Prostate gland (tissue), 2 donors: ENCODE measurements at regions not wholly inside any gene's neighbourhood (a gene's known extent, or its start where the extent isn't known, plus 50 kb on each side); places are given as distances from the start of the nearest gene placed in this dataset.

ENCODE experiments used
- DNase-seq: peaks from one replicate; pipeline ENCODE4 v3.0.0-alpha.2; 2019; ENCODE audit warnings: low spot score
- H3K27ac ChIP-seq, 2 donors: fragments of 200-600 bp; sonication (generic); 2 replicates each; pipeline ENCODE4 v1.5.1; 2017 to 2019
- H3K27me3 ChIP-seq: fragments of 200-600 bp; sonication (generic); replicated peaks from 2 replicates; pipeline ENCODE4 v1.5.1; 2019; ENCODE audit not compliant: insufficient read depth
- H3K36me3 ChIP-seq, 2 donors: fragments of 200-600 bp; sonication (generic); 1 replicate in 1 of 2; 2 replicates in 1 of 2; pipeline versions ENCODE4 v1.5.1 to v1.8.1; 2017 to 2019
- H3K4me1 ChIP-seq: fragments of 200-600 bp; sonication (generic); replicated peaks from 2 replicates; pipeline ENCODE4 v1.5.1; 2019
- H3K4me3 ChIP-seq, 2 donors: fragments of 200-600 bp; sonication (generic); 2 replicates each; pipeline ENCODE4 v1.5.1; 2017 to 2019
- H3K9me3 ChIP-seq: fragments of 200-600 bp; sonication (generic); 2 replicates; pipeline ENCODE4 v1.5.1; 2017
- POLR2A ChIP-seq: fragments of 450-650 bp; IDR thresholded peaks from one replicate; pipeline ENCODE4 v1.6.1; 2016; ENCODE audit warnings: antibody characterized with exemption, mild to moderate bottlenecking
- POLR2AphosphoS5 ChIP-seq: sonication (generic); formaldehyde crosslinking; IDR thresholded peaks from one replicate; pipeline ENCODE4 v1.6.1; 2017; ENCODE audit warnings: antibody characterized with exemption
- WGBS: methylation state at CpG from one replicate; pipeline ENCODE4 v1.1.5; 2018; 5-methylcytosine and 5-hydroxymethylcytosine counted together
- intact Hi-C: fragments of 100-400 bp; cut with DNase I; formaldehyde crosslinking; loops from one replicate; pipeline ENCODE4 v1.14.2; 2022
- TF ChIP-seq, protein P1 (sequence below), 4 experiments: fragments of 200-600 bp in 2 of 4; fragments of 450-650 bp in 2 of 4; sonication (generic) in 2 of 4; IDR thresholded peaks; 1 replicate in 3 of 4; 2 replicates in 1 of 4; pipeline ENCODE4 v1.5.1; 2016 to 2019; ENCODE audit warnings: antibody characterized with exemption in 4 of 4, mild to moderate bottlenecking in 2 of 4, moderate library complexity in 2 of 4

DNA sequence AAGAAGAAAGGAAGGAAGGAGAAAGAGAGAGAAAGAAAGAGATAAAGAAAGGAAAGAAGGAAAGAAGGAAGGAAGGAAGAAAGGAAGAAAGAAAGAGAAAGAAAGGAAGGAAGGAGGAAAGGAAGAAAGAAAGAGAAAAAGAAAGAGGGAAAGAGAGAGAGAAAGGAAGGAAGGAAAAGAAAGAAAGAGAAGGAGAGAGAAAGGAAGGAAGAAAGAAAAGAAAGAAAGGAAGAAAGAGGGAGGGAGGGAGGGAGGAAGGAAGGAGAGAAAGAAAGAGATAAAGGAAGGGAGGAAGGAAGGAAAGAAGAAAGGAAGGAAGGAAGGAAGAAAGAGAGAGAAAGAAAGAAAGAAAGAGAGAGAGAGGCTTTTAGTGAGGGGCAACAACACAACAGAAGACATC lies 135.1 kb upstream of the VSTM2B start:
- Histone ChIP-seq H3K27ac (no peak overlapping the region), H3K36me3 (no peaks in the 10 kb centered on the region), H3K9me3 (no peaks in the 10 kb centered on the region), H3K4me1 (no peaks in the 10 kb centered on the region), H3K4me3 (no peak overlapping the region), H3K27me3 (no peaks in the 10 kb centered on the region)
- DNase-seq, result no peak
- intact Hi-C loops, result no loop called here
- TF ChIP-seq POLR2A, result no peak
- TF ChIP-seq, protein P1, sequence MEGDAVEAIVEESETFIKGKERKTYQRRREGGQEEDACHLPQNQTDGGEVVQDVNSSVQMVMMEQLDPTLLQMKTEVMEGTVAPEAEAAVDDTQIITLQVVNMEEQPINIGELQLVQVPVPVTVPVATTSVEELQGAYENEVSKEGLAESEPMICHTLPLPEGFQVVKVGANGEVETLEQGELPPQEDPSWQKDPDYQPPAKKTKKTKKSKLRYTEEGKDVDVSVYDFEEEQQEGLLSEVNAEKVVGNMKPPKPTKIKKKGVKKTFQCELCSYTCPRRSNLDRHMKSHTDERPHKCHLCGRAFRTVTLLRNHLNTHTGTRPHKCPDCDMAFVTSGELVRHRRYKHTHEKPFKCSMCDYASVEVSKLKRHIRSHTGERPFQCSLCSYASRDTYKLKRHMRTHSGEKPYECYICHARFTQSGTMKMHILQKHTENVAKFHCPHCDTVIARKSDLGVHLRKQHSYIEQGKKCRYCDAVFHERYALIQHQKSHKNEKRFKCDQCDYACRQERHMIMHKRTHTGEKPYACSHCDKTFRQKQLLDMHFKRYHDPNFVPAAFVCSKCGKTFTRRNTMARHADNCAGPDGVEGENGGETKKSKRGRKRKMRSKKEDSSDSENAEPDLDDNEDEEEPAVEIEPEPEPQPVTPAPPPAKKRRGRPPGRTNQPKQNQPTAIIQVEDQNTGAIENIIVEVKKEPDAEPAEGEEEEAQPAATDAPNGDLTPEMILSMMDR (IDR thresholded peaks at IDR 0.05), result no peak
- TF ChIP-seq POLR2AphosphoS5, result no peak

DNA sequence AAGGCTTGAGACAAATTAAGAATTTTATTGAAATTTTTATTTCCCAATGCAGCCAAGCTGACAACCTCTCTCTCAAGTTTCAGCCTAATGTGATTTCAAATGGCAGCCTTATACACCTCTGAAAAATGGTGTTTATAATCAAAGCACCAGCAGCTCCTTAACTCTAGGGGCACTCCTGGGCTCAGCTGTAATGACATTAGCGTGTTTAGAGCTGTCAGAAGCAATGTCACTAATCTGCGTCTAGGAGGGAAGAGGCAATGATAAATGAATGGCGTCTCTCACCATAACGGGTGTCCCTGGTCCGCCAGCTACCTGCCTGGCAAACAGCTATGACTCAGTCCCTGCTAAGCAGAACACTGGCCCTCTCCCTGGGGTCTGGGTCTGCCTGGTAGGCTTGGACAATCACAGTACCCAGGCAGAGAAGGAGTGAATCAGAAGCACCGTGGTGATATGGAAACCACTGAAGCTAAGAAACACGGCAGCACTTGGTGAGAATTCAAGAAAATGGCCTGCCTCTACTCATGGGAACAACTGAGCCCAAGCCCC lies 131.8 kb upstream of the VSTM2B start:
- no peak for DNase-seq
- WGBS, result 64% methylated on average over 7 of the region's 7 CpGs
- no peaks in the 10 kb centered on the region for H3K9me3 ChIP-seq
- no peaks in the 10 kb centered on the region for H3K27me3 ChIP-seq
- intact Hi-C loops, result no loop called here
- no peaks in the 10 kb centered on the region for H3K4me1 ChIP-seq
- no peak overlapping the region for H3K4me3 ChIP-seq
- H3K36me3 ChIP-seq, result no peaks in the 10 kb centered on the region
- TF ChIP-seq POLR2A (no peak), POLR2AphosphoS5 (no peak)
- TF ChIP-seq, protein P1 (IDR thresholded peaks at IDR 0.05), result no peak
- no peak overlapping the region for H3K27ac ChIP-seq

DNA sequence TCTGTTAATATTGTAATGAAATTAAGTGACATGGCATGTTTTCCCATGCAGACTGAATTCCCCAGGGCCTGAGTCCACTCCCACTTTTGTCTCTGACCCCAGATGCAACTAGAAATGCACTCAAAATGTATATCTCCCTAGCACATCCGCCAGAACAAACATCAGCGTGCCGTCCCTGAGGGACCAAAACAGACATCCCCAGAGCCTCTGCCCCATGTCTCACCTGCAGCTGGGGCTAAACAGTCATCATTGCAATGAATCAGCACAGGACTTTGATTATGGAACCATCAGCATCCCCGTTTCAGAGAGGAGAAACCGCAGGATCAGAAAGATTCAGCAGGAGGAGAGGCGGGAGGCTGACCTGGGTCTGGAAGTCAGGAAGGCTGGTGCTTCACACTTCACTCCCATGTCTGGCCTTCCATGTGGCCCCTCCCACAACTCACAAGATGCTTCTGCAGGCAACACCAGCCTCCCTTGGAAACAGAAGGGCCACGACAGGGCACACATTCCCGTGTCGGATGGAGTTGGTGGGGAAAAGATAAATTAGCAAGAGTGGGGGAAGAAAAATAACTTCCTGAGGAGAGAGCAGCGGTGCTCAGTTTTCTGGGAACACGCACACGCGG lies 130.6 kb upstream of the VSTM2B start:
- TF ChIP-seq POLR2AphosphoS5, result no peak
- no peak for TF ChIP-seq POLR2A
- TF ChIP-seq, protein P1 (IDR thresholded peaks at IDR 0.05), result no peak
- H3K27me3 ChIP-seq, result no peaks in the 10 kb centered on the region
- H3K9me3 ChIP-seq, result no peaks in the 10 kb centered on the region
- H3K4me3 ChIP-seq, result no peak overlapping the region
- H3K36me3 ChIP-seq, result no peaks in the 10 kb centered on the region
- no peak overlapping the region for H3K27ac ChIP-seq
- intact Hi-C loops, result no loop called here
- no peaks in the 10 kb centered on the region for H3K4me1 ChIP-seq
- 74% methylated on average over 13 of the region's 13 CpGs for WGBS
- DNase-seq, result no peak

DNA sequence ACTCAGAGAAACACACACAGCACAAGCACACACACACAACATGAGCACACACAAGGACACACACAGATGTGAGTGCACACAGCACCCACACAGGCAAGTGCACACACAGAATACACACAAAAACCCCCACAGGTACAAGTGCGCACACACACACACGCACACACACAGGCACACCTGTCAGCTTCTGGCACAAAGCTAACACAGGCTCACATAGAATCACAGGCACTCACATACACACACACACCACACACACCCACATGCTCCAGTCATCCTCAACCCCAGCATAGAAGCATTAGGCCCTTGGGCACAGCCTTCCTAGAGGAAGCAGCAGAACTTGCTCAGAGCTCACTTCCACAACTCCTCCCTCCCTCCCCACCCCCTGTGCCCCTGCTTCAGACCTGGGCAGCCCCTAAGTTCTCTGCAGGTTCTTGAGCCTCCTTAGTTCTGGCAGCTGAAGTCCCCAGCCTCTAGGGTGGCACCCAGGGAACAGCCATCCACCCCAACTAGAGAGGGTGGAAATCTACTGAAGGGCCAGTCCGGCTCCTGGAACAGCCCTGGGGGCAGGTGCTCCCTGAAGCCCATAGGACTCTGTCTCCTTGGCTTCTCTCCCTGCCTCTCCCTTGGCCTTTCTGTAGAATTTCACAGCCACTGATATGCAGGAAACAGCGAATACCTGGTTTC lies 129.9 kb upstream of the VSTM2B start:
- Histone ChIP-seq H3K4me1 (no peaks in the 10 kb centered on the region), H3K4me3 (no peak overlapping the region), H3K27ac (no peak overlapping the region), H3K36me3 (no peaks in the 10 kb centered on the region), H3K27me3 (no peaks in the 10 kb centered on the region), H3K9me3 (no peaks in the 10 kb centered on the region)
- TF ChIP-seq, protein P1 (IDR thresholded peaks at IDR 0.05), result no peak
- TF ChIP-seq POLR2A, result no peak
- no peak for TF ChIP-seq POLR2AphosphoS5
- WGBS, result 91% methylated on average over 4 of the region's 4 CpGs
- intact Hi-C loops, result no loop called here
- no peak for DNase-seq

DNA sequence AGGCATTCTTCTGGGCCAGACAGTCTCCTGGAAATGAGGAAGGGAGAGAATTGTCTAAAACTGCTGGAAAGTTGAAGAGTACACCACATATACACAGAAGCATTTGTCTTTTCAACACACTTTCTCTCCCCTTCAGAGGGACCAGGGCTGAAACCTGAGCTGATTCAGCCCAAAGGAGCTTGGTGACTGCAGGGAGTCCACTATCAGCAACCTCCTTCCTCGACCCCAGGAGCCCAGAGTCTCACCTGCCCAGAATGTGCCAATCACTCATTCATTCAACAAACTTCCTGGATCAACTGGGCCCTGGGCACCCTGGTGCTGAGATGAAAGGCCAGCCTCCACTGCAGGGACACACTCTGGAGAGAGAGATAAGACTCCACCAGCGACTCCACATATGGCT lies 128.9 kb upstream of the VSTM2B start:
- DNase-seq, result no peak
- WGBS, result 46% methylated on average over 2 of the region's 2 CpGs
- TF ChIP-seq POLR2A (no peak), POLR2AphosphoS5 (no peak)
- TF ChIP-seq, protein P1 (IDR thresholded peaks at IDR 0.05), result no peak

More for the DNA sequence above, 128.9 kb upstream of the VSTM2B start:
- no peak overlapping the region for H3K4me3 ChIP-seq
- no peaks in the 10 kb centered on the region for H3K27me3 ChIP-seq
- no peaks in the 10 kb centered on the region for H3K9me3 ChIP-seq
- H3K36me3 ChIP-seq, result no peaks in the 10 kb centered on the region
- intact Hi-C loops, result no loop called here
- H3K4me1 ChIP-seq, result no peaks in the 10 kb centered on the region
- H3K27ac ChIP-seq, result no peak overlapping the region
